ENCODE measurements at regions not wholly inside any gene's neighbourhood (a gene's known extent, or its start where the extent isn't known, plus 50 kb on each side); places are given as distances from the start of the nearest gene placed in this dataset.
"Not testable (repeated sequence)": the region's sequence is repeated elsewhere in the genome, so short reads cannot be mapped to it uniquely, and the experiment has no call there.

GRCh38 chr1:217977943-217978342, 307.1 kb upstream of the RRP15 start:
- no peak for DNase-seq (ENCODE audit: low read depth)
- TF ChIP-seq CTCF (IDR thresholded peaks at IDR 0.05; ENCODE audit: low read length, missing control alignments): no peak
- no peak overlapping the region for H3K4me3 ChIP-seq (replicated peaks; ENCODE audit: low read depth, low read length)

DNA sequence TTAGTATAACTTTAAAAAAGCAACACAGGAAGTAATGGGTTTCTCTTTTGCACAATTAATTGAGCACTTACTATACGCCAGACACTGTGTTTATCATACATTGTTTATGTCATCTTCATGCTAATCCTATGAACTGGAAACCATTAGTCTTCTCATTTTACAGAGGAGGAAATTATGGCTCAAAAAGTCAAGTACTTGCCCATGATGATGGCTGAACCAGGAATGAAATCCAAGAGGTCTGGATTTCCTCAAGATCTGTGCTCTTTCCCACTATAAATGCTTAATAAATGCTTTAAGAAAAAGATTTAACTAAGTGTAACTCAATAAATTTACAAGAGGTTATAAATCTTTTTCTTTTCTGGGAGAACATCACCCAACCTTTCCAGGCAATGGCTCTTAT, 303.7 kb upstream of the RRP15 start:
- H3K4me3 ChIP-seq (replicated peaks; ENCODE audit: low read depth, low read length): no peak overlapping the region
- TF ChIP-seq CTCF (IDR thresholded peaks at IDR 0.05; ENCODE audit: low read length, missing control alignments): no peak
- no peak for DNase-seq (ENCODE audit: low read depth)

DNA sequence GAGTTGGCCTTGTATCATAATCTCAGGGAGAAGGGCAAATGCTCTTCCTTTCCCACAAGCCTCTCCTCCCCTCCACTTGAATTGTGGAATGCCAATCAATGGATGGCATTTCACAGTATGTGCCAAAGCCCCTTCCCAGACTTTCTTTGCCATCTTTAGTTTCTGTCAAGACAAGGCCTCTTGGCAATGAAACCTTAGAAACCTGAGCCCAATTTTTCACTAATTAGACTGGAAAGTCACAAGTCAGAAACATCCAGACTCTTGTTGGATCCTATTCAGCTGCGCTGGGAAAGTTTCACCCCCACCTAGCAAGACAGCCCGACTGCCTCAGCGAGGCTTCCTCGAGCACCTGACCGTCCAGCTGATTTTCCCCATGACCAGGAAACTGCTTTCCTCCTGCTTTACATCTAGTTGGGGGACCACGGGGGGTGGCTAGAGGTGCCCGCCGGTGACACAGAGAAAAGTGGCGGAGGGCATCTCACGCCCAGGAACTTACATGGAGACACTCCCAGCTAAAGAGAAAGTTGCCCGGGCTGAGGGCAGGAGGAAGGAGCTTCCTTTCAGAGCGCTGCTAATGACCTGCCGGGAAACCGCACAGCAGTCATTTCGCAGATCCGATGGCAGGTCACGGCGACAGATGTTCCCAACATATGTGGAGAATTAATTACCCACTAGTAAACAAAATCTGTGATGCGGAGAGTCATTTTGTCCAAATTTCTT, 302.6 kb upstream of the RRP15 start:
- no peak overlapping the region for H3K4me3 ChIP-seq (replicated peaks; ENCODE audit: low read depth, low read length)
- no peak for DNase-seq (ENCODE audit: low read depth)
- no peak for TF ChIP-seq CTCF (IDR thresholded peaks at IDR 0.05; ENCODE audit: low read length, missing control alignments)

GRCh38 chr1:217983051-217983375, 302.1 kb upstream of the RRP15 start:
- no peak for TF ChIP-seq CTCF (IDR thresholded peaks at IDR 0.05; ENCODE audit: low read length, missing control alignments)
- H3K4me3 ChIP-seq (replicated peaks; ENCODE audit: low read depth, low read length): no peak overlapping the region

DNA sequence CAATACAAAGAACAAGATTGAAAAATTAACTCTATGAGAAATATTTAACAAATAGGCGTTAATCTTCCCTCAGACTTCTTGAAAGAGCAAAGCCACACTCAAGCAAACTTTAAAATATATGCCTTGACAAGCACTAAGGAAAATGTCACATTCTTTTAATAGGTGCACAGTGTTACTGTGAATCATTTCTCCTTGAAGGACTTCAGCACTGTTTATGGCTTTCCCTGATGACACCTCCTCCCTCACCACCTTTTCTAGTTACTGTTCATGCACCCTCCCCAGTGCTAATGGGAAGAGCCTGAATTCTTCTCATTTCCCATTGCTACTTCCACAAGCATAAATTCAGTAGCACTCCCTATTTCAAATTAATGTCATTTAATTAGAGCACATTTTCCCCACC, 299.5 kb upstream of the RRP15 start:
- TF ChIP-seq CTCF (IDR thresholded peaks at IDR 0.05; ENCODE audit: low read length, missing control alignments): no peak

More at GRCh38 chr1:217983051-217983375, 302.1 kb upstream of the RRP15 start:
- DNase-seq (ENCODE audit: low read depth): no peak

DNA sequence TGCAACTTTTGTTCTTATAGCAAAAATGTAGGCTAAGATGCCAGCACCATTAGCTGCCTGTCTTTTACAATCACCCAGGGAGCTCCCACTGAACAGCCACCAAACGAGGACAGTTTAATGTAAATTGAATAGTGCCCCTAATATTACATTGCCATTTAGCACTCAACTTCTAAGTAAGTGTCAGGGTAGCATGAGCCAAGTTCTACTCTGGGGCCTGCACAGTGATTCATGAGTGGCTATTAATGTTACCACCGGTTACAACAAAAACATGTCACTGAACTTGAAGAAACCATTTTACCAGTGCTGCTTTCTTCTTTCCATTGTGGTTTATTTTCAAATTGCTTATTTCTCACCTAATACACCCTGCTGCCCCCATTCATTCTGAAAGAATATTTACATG, 295.6 kb upstream of the RRP15 start:
- TF ChIP-seq CTCF (IDR thresholded peaks at IDR 0.05; ENCODE audit: low read length, missing control alignments): no peak
- H3K4me3 ChIP-seq (replicated peaks; ENCODE audit: low read depth, low read length): no peak overlapping the region
- DNase-seq (ENCODE audit: low read depth): no peak

More for the DNA sequence above, 299.5 kb upstream of the RRP15 start:
- no peak overlapping the region for H3K4me3 ChIP-seq (replicated peaks; ENCODE audit: low read depth, low read length)
- DNase-seq (ENCODE audit: low read depth): no peak

DNA sequence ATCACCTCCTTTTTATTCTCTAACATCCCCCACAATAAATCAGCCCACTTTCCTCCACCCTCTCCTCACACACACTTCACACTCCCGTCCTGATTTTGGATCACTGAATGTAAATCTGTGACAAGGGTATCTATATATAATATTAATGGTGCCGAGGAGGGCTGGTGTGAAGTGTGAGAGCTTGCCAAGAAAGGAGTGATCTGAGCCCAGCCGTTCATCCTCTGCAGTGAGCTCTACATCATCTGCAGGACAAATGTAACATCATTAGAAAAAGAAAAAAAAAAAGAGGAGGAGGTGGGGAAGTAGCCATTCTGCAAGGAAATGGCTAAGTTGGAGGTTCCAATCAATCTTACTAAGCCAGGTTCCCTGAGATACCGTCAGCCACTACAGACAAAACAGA, 291.7 kb upstream of the RRP15 start:
- TF ChIP-seq CTCF (IDR thresholded peaks at IDR 0.05; ENCODE audit: low read length, missing control alignments): no peak
- no peak overlapping the region for H3K4me3 ChIP-seq (replicated peaks; ENCODE audit: low read depth, low read length)
- DNase-seq (ENCODE audit: low read depth): no peak

DNA sequence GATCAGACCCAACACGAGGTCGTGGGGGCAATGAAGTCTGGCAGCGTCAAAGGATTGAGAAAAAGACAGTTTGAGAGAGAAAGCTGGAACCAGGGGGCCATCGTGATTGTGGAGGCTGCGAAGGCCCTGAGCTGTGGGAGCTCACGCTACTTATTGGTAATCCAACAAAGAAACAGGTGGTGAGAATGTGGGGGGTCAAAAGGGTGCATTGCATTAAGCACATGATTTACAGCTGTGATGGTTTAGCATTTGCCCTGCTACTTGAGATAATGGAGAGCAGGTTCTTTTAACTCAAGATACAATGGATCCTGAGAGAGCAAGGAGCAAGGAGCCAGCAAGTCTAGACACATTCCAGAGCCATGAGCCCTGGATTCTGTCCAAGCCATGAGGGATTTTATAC, 276.8 kb upstream of the RRP15 start:
- not testable (repeated sequence) for DNase-seq (ENCODE audit: low read depth); H3K4me3 ChIP-seq (replicated peaks; ENCODE audit: low read depth, low read length)

DNA sequence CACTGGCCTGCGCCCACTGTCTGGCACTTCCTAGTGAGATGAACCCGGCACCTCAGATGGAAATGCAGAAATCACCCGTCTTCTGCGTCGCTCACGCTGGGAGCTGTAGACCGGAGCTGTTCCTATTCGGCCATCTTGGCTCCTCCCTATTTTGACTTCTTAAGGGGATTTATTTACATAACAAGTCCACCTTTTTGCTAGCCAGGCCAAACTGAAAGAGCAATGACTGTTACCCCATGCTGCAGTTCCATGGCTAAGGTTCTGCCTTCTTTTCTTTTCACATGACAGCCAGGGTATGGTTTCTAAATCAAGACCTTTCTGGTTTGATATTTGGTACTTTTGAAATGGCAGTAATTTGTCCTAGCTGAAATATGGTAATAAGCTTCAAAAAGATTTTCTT, 270.0 kb upstream of the RRP15 start:
- not testable (repeated sequence) for DNase-seq (ENCODE audit: low read depth); H3K4me3 ChIP-seq (replicated peaks; ENCODE audit: low read depth, low read length)

Measured in fibroblast of pulmonary artery (primary cell).